Glutamatergic neuron (in vitro differentiated cells): ENCODE measurements at regions not wholly inside any gene's neighbourhood (a gene's known extent, or its start where the extent isn't known, plus 50 kb on each side); places are given as distances from the start of the nearest gene placed in this dataset.

ENCODE experiments used
- DNase-seq: peaks from one replicate; pipeline ENCODE4 v3.0.0; 2022
- H3K27ac Mint-ChIP-seq: one replicate; pipeline ENCODE4 v1.8.0; 2020; ENCODE audit warnings: mild to moderate bottlenecking, mixed read lengths, inconsistent platforms; ENCODE audit not compliant: unreplicated experiment
- H3K27me3 Mint-ChIP-seq: one replicate; pipeline ENCODE4 v1.8.0; 2020; ENCODE audit warnings: mild to moderate bottlenecking, moderate library complexity, mixed read lengths, inconsistent platforms; ENCODE audit not compliant: unreplicated experiment
- H3K36me3 Mint-ChIP-seq: one replicate; pipeline ENCODE4 v1.8.0; 2020; ENCODE audit warnings: mild to moderate bottlenecking, mixed read lengths, inconsistent platforms; ENCODE audit not compliant: unreplicated experiment
- H3K4me1 Mint-ChIP-seq: one replicate; pipeline ENCODE4 v1.8.0; 2020; ENCODE audit warnings: mild to moderate bottlenecking, low read depth, mixed read lengths, inconsistent platforms; ENCODE audit not compliant: unreplicated experiment
- H3K4me3 Mint-ChIP-seq: one replicate; pipeline ENCODE4 v1.8.0; 2020; ENCODE audit warnings: mild to moderate bottlenecking, mixed read lengths, inconsistent platforms; ENCODE audit not compliant: unreplicated experiment
- H3K9me3 Mint-ChIP-seq: one replicate; pipeline ENCODE4 v1.8.0; 2020; ENCODE audit warnings: mild to moderate bottlenecking, moderate library complexity, mixed read lengths, inconsistent platforms; ENCODE audit not compliant: unreplicated experiment
- CTCF ChIP-seq: fragments of 200-600 bp; sonication (generic); IDR thresholded peaks from one replicate; pipeline ENCODE4 v1.5.0; 2021; ENCODE audit not compliant: partially characterized antibody, unreplicated experiment

GRCh38 chr9:129481424-129481809 lies 139.5 kb downstream of the C9orf50 start:
- H3K27me3 Mint-ChIP-seq = peaks cover 3% of the 10 kb centered on the region
- H3K36me3 Mint-ChIP-seq = no peaks in the 10 kb centered on the region
- peaks cover 35% of the 10 kb centered on the region for H3K4me1 Mint-ChIP-seq
- DNase-seq = no peak
- H3K4me3 Mint-ChIP-seq = peak overlapping the region; percentile 34
- no peak for TF ChIP-seq CTCF
- H3K9me3 Mint-ChIP-seq = peaks cover 6% of the 10 kb centered on the region
- no peak overlapping the region for H3K27ac Mint-ChIP-seq

GRCh38 chr9:129480745-129481144 lies 140.2 kb downstream of the C9orf50 start:
- Mint-ChIP-seq H3K4me1 (peaks cover 30% of the 10 kb centered on the region), H3K27me3 (peaks cover 3% of the 10 kb centered on the region), H3K9me3 (peaks cover 4% of the 10 kb centered on the region), H3K36me3 (no peaks in the 10 kb centered on the region), H3K27ac (no peak overlapping the region), H3K4me3 (no peak overlapping the region)
- TF ChIP-seq CTCF = no peak
- DNase-seq = no peak

GRCh38 chr9:129480227-129480626 lies 140.7 kb downstream of the C9orf50 start:
- peak overlapping the region; percentile 12 for H3K27ac Mint-ChIP-seq
- H3K27me3 Mint-ChIP-seq = no peaks in the 10 kb centered on the region
- H3K9me3 Mint-ChIP-seq = peaks cover 3% of the 10 kb centered on the region
- TF ChIP-seq CTCF = no peak
- no peak for DNase-seq
- H3K36me3 Mint-ChIP-seq = no peaks in the 10 kb centered on the region
- peaks cover 27% of the 10 kb centered on the region for H3K4me1 Mint-ChIP-seq
- H3K4me3 Mint-ChIP-seq = peak overlapping the region; percentile 46

GRCh38 chr9:129479631-129480011 lies 141.3 kb downstream of the C9orf50 start:
- peaks cover 27% of the 10 kb centered on the region for H3K4me1 Mint-ChIP-seq
- DNase-seq = no peak
- no peaks in the 10 kb centered on the region for H3K36me3 Mint-ChIP-seq
- peaks cover 3% of the 10 kb centered on the region for H3K9me3 Mint-ChIP-seq
- no peak for TF ChIP-seq CTCF
- no peaks in the 10 kb centered on the region for H3K27me3 Mint-ChIP-seq
- H3K4me3 Mint-ChIP-seq = no peak overlapping the region
- H3K27ac Mint-ChIP-seq = no peak overlapping the region

GRCh38 chr9:129478961-129479630 lies 141.8 kb downstream of the C9orf50 start:
- H3K4me3 Mint-ChIP-seq = no peak overlapping the region
- H3K9me3 Mint-ChIP-seq = peaks cover 3% of the 10 kb centered on the region
- H3K27me3 Mint-ChIP-seq = no peaks in the 10 kb centered on the region
- H3K27ac Mint-ChIP-seq = peak overlapping the region; percentile 59
- H3K4me1 Mint-ChIP-seq = peaks cover 22% of the 10 kb centered on the region
- no peak for TF ChIP-seq CTCF
- no peak for DNase-seq
- no peaks in the 10 kb centered on the region for H3K36me3 Mint-ChIP-seq
